ENCODE measurements at regions not wholly inside any gene's neighbourhood (a gene's known extent, or its start where the extent isn't known, plus 50 kb on each side); places are given as distances from the start of the nearest gene placed in this dataset.

- H3K27ac ChIP-seq = no peak overlapping the region
- TF ChIP-seq CTCF (conservative IDR thresholded peaks at IDR 0.05) = no peak
Observed at GRCh38 chr9:96164268-96164683, 137.7 kb downstream of the HSD17B3 start.

GRCh38 chr9:96163712-96164111, 138.3 kb downstream of the HSD17B3 start:
- H3K27ac ChIP-seq = no peak overlapping the region
- TF ChIP-seq CTCF (conservative IDR thresholded peaks at IDR 0.05) = no peak
- TF ChIP-seq ZFX (IDR thresholded peaks at IDR 0.05) = no peak

GRCh38 chr9:96163161-96163560, 138.8 kb downstream of the HSD17B3 start:
- no peak for TF ChIP-seq CTCF (conservative IDR thresholded peaks at IDR 0.05)
- no peak for TF ChIP-seq ZFX (IDR thresholded peaks at IDR 0.05)
- no peak overlapping the region for H3K27ac ChIP-seq

DNA sequence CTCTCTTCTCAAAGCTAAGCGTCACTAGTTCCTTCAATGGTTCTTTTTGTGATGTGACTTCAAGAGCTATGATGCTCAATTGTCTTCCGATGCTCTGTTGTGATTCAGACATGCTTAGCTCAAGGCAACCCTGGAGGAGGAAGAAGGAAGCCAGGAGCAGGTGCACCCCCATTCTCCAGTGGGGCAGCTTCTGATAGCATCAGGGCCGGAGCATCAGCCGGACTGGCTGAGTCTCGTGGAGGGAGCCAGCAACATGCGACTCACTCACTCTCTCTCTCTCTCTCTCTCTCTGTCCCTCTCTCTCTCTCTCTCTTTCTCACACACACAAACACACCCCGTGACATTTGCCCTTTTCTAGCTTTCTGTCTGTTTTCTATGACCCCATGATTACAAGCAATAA, 140.2 kb downstream of the HSD17B3 start:
- TF ChIP-seq CTCF (conservative IDR thresholded peaks at IDR 0.05) = no peak
- TF ChIP-seq ZFX (IDR thresholded peaks at IDR 0.05) = no peak
- no peak overlapping the region for H3K27ac ChIP-seq

- no peak overlapping the region for H3K27ac ChIP-seq
Observed at GRCh38 chr9:96160866-96161265, 141.1 kb downstream of the HSD17B3 start.

GRCh38 chr9:96160168-96160567, 141.8 kb downstream of the HSD17B3 start:
- H3K27ac ChIP-seq = no peak overlapping the region
- TF ChIP-seq ZFX (IDR thresholded peaks at IDR 0.05) = no peak
- TF ChIP-seq CTCF (conservative IDR thresholded peaks at IDR 0.05) = no peak

More at GRCh38 chr9:96160866-96161265, 141.1 kb downstream of the HSD17B3 start:
- TF ChIP-seq CTCF (conservative IDR thresholded peaks at IDR 0.05) (no peak), ZFX (IDR thresholded peaks at IDR 0.05) (no peak)

GRCh38 chr9:96159596-96159995, 142.4 kb downstream of the HSD17B3 start:
- H3K27ac ChIP-seq = no peak overlapping the region
- TF ChIP-seq CTCF (conservative IDR thresholded peaks at IDR 0.05) (no peak), ZFX (IDR thresholded peaks at IDR 0.05) (no peak)

Measured in C4-2B (cell line).